BJ (cell line): ENCODE measurements at regions not wholly inside any gene's neighbourhood (a gene's known extent, or its start where the extent isn't known, plus 50 kb on each side); places are given as distances from the start of the nearest gene placed in this dataset.

Experiments used
- CTCF ChIA-PET: fragments of 350-600 bp; formaldehyde crosslinking; extraction: SDS; loops from one replicate; lab custom pipeline; 2021; ENCODE audit warnings: antibody characterized with exemption, inconsistent platforms; lab: Yijun Ruan, JAX
- POLR2A ChIA-PET: fragments of 300-600 bp; sonication (Branson Sonifier 250); formaldehyde crosslinking; extraction: SDS; loops from one replicate; lab custom pipeline; 2021; ENCODE audit warnings: antibody characterized with exemption; lab: Charles Lee
- DNase-seq: peaks from one replicate; pipeline ENCODE4 v3.0.0-alpha.2; 2011; ENCODE audit warnings: low read depth
- H3K27me3 ChIP-seq: 2 replicates; pipeline ENCODE4 v1.6.0; 2011; ENCODE audit warnings: low read length; ENCODE audit not compliant: control insufficient read depth, insufficient read depth
- H3K36me3 ChIP-seq: 2 replicates; pipeline ENCODE4 v1.5.1; 2011; ENCODE audit warnings: low read length; ENCODE audit not compliant: control insufficient read depth, insufficient read depth
- H3K4me3 ChIP-seq: 2 replicates; pipeline ENCODE4 v1.5.1; 2011; ENCODE audit warnings: low read depth, mild to moderate bottlenecking, control low read depth, low read length
- TF ChIP-seq, protein P1 (sequence below): IDR thresholded peaks from 2 replicates; pipeline ENCODE4 v1.5.1; 2011; ENCODE audit warnings: low read depth, mild to moderate bottlenecking, control low read depth, inconsistent platforms, low read length, moderate library complexity; ENCODE audit not compliant: insufficient read depth

DNA sequence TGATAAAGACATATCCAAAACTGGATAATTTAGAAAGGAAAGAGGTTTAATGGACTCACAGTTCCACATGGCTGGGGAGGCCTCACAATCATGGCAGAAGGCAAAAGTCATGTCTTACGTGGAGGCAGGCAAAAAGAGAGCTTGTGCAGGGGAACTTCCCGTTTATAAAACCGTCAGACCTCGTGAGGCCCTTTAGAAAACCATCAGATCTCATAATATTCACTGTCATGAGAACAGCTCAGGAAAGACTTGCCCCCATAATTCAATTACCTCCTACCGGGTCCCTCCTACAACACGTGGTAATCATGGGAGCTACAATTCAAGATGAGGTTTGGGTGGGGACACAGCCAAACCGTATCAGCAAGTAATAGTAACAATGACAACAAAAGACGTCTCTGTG, 88.2 kb upstream of the SLC25A33 start:
- H3K36me3 ChIP-seq = no peaks in the 10 kb centered on the region
- no peak for DNase-seq
- ChIA-PET CTCF (interaction anchor here (2.7 to 2.9 kb wide), 2 partner anchors 162 to 184 kb away, joined by 10 to 16 read pairs; no protein-coding TSS in a partner anchor), POLR2A (no interaction called here)
- H3K27me3 ChIP-seq = peaks cover 2% of the 10 kb centered on the region
- no peak overlapping the region for H3K4me3 ChIP-seq
- TF ChIP-seq, protein P1, sequence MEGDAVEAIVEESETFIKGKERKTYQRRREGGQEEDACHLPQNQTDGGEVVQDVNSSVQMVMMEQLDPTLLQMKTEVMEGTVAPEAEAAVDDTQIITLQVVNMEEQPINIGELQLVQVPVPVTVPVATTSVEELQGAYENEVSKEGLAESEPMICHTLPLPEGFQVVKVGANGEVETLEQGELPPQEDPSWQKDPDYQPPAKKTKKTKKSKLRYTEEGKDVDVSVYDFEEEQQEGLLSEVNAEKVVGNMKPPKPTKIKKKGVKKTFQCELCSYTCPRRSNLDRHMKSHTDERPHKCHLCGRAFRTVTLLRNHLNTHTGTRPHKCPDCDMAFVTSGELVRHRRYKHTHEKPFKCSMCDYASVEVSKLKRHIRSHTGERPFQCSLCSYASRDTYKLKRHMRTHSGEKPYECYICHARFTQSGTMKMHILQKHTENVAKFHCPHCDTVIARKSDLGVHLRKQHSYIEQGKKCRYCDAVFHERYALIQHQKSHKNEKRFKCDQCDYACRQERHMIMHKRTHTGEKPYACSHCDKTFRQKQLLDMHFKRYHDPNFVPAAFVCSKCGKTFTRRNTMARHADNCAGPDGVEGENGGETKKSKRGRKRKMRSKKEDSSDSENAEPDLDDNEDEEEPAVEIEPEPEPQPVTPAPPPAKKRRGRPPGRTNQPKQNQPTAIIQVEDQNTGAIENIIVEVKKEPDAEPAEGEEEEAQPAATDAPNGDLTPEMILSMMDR = no peak

DNA sequence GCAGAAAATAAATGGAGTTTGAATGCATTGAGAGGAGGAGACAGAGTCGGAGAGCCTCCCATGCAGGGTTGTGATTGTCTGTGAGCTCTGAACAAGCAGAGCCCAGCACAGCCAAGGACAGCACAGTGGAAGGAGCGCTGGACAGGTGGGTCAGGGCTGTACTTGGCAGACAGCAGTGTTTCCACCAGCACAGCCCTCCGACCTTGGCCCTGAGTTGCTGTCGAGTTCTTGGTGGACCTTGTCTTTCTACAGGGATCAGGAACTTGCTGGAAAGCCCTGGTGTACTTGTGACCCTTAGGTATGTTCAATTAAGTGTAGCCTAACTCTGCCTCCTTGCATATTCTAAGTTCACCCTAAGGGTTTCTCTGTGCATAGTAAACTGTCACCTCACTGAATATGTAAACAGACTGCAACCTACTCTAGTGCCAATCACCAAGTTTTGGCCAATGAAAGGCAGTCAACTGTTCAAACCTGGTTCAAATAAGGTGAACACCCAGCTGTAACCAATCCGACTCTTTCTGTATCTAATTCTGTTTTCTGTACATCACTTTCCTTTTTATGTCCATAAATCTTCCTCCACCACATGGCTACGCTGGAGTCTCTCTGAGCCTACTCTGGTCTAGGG, 86.6 kb upstream of the SLC25A33 start:
- TF ChIP-seq, protein P1 = no peak
- H3K4me3 ChIP-seq = no peak overlapping the region
- CTCF ChIA-PET = interaction anchor here (0.6 to 2.9 kb wide), 5 partner anchors 39 to 186 kb away, joined by 3 to 16 read pairs (median 4); no protein-coding TSS in a partner anchor
- H3K36me3 ChIP-seq = no peaks in the 10 kb centered on the region
- peaks cover 2% of the 10 kb centered on the region for H3K27me3 ChIP-seq
- DNase-seq = no peak
- POLR2A ChIA-PET = no interaction called here

DNA sequence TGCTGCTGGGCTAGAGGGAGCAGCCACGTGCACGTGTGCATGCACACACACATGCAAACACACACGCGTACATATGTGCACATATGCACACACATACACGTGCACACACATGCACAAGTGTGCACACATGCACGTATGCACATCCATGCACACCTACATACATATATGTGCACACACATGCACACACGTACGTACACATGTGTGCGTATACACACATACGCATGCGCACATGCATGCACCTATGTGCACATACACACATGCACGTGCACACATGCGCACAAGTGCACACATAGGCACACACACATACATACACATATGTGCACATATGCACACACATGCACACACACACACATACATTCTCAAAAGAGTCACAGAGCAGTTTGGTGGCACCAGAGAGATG, 85.9 kb upstream of the SLC25A33 start:
- ChIA-PET POLR2A (no interaction called here), CTCF (interaction anchor here (1.4 to 7.5 kb wide), 4 partner anchors 15 to 186 kb away, joined by 3 to 102 read pairs (median 36); partner anchors contain the start of gene SPSB1)
- no peak overlapping the region for H3K4me3 ChIP-seq
- TF ChIP-seq, protein P1 = no peak
- no peaks in the 10 kb centered on the region for H3K36me3 ChIP-seq
- peaks cover 2% of the 10 kb centered on the region for H3K27me3 ChIP-seq
- no peak for DNase-seq

DNA sequence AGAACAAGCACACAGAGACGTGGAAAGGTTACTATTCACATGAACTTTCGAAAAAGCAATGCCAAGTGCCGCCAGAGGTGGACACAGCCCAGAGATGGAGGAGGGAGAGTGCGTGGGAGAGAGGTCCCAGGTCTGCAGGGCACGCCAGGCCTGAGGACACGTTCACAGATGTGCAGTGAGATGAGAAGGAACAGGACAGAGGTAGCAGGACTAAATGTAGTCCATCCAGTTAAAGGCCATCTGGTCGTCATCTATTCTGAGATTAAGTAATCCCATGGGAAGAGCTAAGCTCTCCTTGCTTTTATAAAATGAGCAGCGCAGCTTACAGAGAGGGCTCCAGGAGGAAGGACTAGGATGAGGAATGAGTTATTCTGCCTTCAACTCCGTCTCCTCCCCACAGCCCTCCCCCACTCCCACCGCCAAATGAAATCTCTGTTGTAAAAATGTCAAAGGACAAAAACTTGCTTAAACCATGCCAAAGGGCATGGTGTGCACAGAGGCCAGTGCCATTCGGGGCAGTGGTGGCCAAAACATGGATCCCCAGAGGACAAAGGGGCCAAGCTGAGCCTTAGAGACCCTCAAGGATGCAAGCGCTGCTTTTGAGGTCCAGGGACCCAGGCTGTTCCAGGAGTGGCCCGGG, 85.4 kb upstream of the SLC25A33 start:
- H3K36me3 ChIP-seq = no peaks in the 10 kb centered on the region
- TF ChIP-seq, protein P1 = no peak
- no peak overlapping the region for H3K4me3 ChIP-seq
- CTCF ChIA-PET = interaction anchor here (1.4 to 7.5 kb wide), 5 partner anchors 12 to 189 kb away, joined by 3 to 102 read pairs (median 13); partner anchors contain the start of gene SPSB1
- POLR2A ChIA-PET = no interaction called here
- no peak for DNase-seq
- H3K27me3 ChIP-seq = peaks cover 2% of the 10 kb centered on the region

DNA sequence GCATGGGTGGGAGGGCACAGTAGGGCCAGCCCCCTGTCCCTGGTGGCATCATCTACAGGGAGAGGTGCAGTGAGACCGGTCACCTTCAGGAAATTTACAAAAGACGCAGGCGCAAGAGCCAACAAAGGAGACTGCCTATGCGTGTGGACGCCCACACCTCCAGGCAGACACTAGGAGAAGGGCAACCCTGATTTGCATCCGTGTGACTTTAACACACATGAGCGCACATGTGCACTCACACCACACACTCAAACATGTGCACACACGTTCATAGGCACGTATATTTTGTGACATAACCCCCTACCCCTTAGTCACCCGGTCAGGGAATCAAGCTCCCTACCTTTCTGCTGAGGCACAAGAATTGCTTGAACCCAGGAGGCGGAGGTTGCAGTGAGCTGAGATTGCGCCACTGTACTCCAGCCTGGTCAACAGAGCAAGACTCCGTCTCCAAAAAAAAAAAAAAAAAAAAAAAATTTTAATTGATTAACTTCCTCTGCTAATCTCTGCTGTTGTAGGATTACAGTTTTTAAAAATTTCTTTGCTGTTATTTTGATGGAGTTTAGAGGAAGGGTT, 84.7 kb upstream of the SLC25A33 start:
- H3K4me3 ChIP-seq = no peak overlapping the region
- H3K27me3 ChIP-seq = peaks cover 2% of the 10 kb centered on the region
- no peak for DNase-seq
- POLR2A ChIA-PET = no interaction called here
- TF ChIP-seq, protein P1 = no peak
- CTCF ChIA-PET = interaction anchor here (0.9 to 7.5 kb wide), 19 partner anchors 8 to 230 kb away, joined by 3 to 102 read pairs (median 11); partner anchors contain the start of gene SPSB1
- no peaks in the 10 kb centered on the region for H3K36me3 ChIP-seq
